Superior temporal gyrus (tissue), 1 donor: ENCODE measurements at regions not wholly inside any gene's neighbourhood (a gene's known extent, or its start where the extent isn't known, plus 50 kb on each side); places are given as distances from the start of the nearest gene placed in this dataset.
"Not testable (repeated sequence)": the region's sequence is repeated elsewhere in the genome, so short reads cannot be mapped to it uniquely, and the experiment has no call there.

Source experiments
- DNase-seq: peaks from one replicate; pipeline ENCODE4 v3.0.0-alpha.2; 2016; ENCODE audit errors: extremely low spot score

GRCh38 chr1:79705218-79705617 is 698.7 kb upstream of the ADGRL4 start:
- no peak for DNase-seq

- DNase-seq, result no peak
These were observed 697.5 kb upstream of the ADGRL4 start for GRCh38 chr1:79704067-79704466.

- DNase-seq, result not testable (repeated sequence)
These were observed 695.9 kb upstream of the ADGRL4 start for GRCh38 chr1:79702336-79702999.

- DNase-seq, result no peak
These were observed 688.6 kb upstream of the ADGRL4 start for GRCh38 chr1:79695138-79695537.

- DNase-seq, result no peak
These were observed 687.7 kb upstream of the ADGRL4 start for GRCh38 chr1:79694241-79694640.

- DNase-seq, result no peak
These were observed 687.0 kb upstream of the ADGRL4 start for GRCh38 chr1:79693441-79694114.

GRCh38 chr1:79692519-79692918 is 686.0 kb upstream of the ADGRL4 start:
- no peak for DNase-seq

- no peak for DNase-seq
These were observed 682.4 kb upstream of the ADGRL4 start for GRCh38 chr1:79688932-79689331.

GRCh38 chr1:79683420-79683819 is 676.9 kb upstream of the ADGRL4 start:
- DNase-seq, result no peak

- DNase-seq, result no peak
These were observed 675.9 kb upstream of the ADGRL4 start for GRCh38 chr1:79682478-79682877.

- DNase-seq, result no peak
These were observed 674.9 kb upstream of the ADGRL4 start for GRCh38 chr1:79681382-79681781.

- DNase-seq, result no peak
These were observed 673.4 kb upstream of the ADGRL4 start for GRCh38 chr1:79679916-79680315.

- no peak for DNase-seq
These were observed 661.5 kb upstream of the ADGRL4 start for GRCh38 chr1:79667848-79668696.

GRCh38 chr1:79667166-79667565 is 660.6 kb upstream of the ADGRL4 start:
- no peak for DNase-seq

GRCh38 chr1:79663916-79664315 is 657.4 kb upstream of the ADGRL4 start:
- no peak for DNase-seq

GRCh38 chr1:79662596-79662995 is 656.1 kb upstream of the ADGRL4 start:
- no peak for DNase-seq

GRCh38 chr1:79660129-79660528 is 653.6 kb upstream of the ADGRL4 start:
- DNase-seq, result no peak

- no peak for DNase-seq
These were observed 651.6 kb upstream of the ADGRL4 start for GRCh38 chr1:79657951-79658658.

GRCh38 chr1:79655876-79656275 is 649.3 kb upstream of the ADGRL4 start:
- no peak for DNase-seq

- DNase-seq, result no peak
These were observed 645.9 kb upstream of the ADGRL4 start for GRCh38 chr1:79652426-79652825.

- DNase-seq, result no peak
These were observed 641.6 kb upstream of the ADGRL4 start for GRCh38 chr1:79648126-79648525.

GRCh38 chr1:79646880-79647279 is 640.4 kb upstream of the ADGRL4 start:
- no peak for DNase-seq
